Uterus (tissue), 2 donors: ENCODE measurements at regions not wholly inside any gene's neighbourhood (a gene's known extent, or its start where the extent isn't known, plus 50 kb on each side); places are given as distances from the start of the nearest gene placed in this dataset.
"Not testable (repeated sequence)": the region's sequence is repeated elsewhere in the genome, so short reads cannot be mapped to it uniquely, and the experiment has no call there.

Experiments
- POLR2A ChIP-seq, 2 donors: fragments of 450-650 bp; IDR thresholded peaks; one replicate each; pipeline ENCODE4 v1.6.1; 2016; ENCODE audit warnings: antibody characterized with exemption in 2 of 2, mild to moderate bottlenecking in 1 of 2, moderate library complexity in 1 of 2
- TF ChIP-seq, protein P1 (sequence below), 4 experiments: fragments of 200-600 bp in 2 of 4; fragments of 450-650 bp in 2 of 4; sonication (generic) in 2 of 4; IDR thresholded peaks; one replicate each; pipeline ENCODE4 v1.5.1; 2016 to 2019; ENCODE audit warnings: antibody characterized with exemption in 4 of 4, mild to moderate bottlenecking in 2 of 4, moderate library complexity in 1 of 4

DNA sequence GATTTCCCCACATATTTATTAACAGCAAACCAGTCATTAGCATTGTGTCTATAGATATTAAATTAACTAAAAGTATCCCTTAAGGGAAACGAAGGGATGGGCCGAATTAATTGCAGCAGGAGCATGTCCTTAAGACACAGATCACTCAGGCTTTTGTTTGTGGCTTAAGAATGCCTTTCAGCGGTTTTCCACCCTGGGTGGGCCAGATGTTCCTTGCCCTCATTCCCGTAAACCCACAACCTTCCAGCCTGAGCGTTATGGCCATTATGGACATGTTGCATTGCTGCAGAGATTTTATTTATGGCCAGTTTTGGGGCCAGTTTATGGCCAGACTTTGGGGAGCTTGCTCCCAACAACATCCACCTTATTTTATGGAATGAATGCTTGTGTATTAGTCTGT, 55.5 kb upstream of the TCL1A start:
- TF ChIP-seq, protein P1, sequence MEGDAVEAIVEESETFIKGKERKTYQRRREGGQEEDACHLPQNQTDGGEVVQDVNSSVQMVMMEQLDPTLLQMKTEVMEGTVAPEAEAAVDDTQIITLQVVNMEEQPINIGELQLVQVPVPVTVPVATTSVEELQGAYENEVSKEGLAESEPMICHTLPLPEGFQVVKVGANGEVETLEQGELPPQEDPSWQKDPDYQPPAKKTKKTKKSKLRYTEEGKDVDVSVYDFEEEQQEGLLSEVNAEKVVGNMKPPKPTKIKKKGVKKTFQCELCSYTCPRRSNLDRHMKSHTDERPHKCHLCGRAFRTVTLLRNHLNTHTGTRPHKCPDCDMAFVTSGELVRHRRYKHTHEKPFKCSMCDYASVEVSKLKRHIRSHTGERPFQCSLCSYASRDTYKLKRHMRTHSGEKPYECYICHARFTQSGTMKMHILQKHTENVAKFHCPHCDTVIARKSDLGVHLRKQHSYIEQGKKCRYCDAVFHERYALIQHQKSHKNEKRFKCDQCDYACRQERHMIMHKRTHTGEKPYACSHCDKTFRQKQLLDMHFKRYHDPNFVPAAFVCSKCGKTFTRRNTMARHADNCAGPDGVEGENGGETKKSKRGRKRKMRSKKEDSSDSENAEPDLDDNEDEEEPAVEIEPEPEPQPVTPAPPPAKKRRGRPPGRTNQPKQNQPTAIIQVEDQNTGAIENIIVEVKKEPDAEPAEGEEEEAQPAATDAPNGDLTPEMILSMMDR (IDR thresholded peaks at IDR 0.05), result not testable (repeated sequence)
- not testable (repeated sequence) for TF ChIP-seq POLR2A (IDR thresholded peaks at IDR 0.05)
